NB4 (cell line): ENCODE measurements at regions not wholly inside any gene's neighbourhood (a gene's known extent, or its start where the extent isn't known, plus 50 kb on each side); places are given as distances from the start of the nearest gene placed in this dataset.

Source experiments
- POLR2A ChIP-seq: IDR thresholded peaks from 2 replicates; pipeline ENCODE4 v1.6.1; 2011; ENCODE audit warnings: mild to moderate bottlenecking; ENCODE audit not compliant: insufficient read length; ENCODE audit errors: extremely low read depth
- TF ChIP-seq, protein P1 (sequence below): IDR thresholded peaks from one replicate; pipeline ENCODE4 v1.5.1; 2012; ENCODE audit warnings: low read depth, low read length
- TF ChIP-seq, protein P2 (sequence below): IDR thresholded peaks from 2 replicates; pipeline ENCODE4 v1.6.1; 2011; ENCODE audit warnings: low read depth, low read length

DNA sequence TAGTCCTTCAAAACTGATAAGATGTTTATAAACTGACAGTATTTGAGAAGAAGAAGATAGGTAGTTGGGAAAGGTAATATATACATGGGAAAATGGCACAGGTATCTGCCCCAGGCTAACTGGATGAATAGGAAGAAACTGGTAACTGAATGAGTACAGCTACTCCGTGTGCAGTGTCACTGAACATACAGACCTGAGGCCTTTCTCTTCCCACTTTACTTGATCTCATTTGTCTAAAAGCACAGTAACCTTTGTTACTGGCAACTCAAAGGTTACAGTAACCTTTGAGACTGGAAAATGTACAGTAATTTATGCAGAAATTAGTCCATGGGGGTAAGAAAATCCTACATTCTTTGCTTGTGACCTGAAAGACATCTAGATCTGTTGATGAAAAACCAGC is 735.0 kb upstream of the RIOK2 start:
- TF ChIP-seq, protein P1, sequence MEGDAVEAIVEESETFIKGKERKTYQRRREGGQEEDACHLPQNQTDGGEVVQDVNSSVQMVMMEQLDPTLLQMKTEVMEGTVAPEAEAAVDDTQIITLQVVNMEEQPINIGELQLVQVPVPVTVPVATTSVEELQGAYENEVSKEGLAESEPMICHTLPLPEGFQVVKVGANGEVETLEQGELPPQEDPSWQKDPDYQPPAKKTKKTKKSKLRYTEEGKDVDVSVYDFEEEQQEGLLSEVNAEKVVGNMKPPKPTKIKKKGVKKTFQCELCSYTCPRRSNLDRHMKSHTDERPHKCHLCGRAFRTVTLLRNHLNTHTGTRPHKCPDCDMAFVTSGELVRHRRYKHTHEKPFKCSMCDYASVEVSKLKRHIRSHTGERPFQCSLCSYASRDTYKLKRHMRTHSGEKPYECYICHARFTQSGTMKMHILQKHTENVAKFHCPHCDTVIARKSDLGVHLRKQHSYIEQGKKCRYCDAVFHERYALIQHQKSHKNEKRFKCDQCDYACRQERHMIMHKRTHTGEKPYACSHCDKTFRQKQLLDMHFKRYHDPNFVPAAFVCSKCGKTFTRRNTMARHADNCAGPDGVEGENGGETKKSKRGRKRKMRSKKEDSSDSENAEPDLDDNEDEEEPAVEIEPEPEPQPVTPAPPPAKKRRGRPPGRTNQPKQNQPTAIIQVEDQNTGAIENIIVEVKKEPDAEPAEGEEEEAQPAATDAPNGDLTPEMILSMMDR = no peak
- no peak for TF ChIP-seq POLR2A
- TF ChIP-seq, protein P2, sequence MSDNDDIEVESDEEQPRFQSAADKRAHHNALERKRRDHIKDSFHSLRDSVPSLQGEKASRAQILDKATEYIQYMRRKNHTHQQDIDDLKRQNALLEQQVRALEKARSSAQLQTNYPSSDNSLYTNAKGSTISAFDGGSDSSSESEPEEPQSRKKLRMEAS = no peak
